Stimulated activated CD8-positive, alpha-beta memory T cell treated with anti-CD3 and anti-CD28 coated beads, Interleukin-4, amount 100 ng/mL, for 24 hours (primary cell): ENCODE measurements at regions not wholly inside any gene's neighbourhood (a gene's known extent, or its start where the extent isn't known, plus 50 kb on each side); places are given as distances from the start of the nearest gene placed in this dataset.
"Not testable (repeated sequence)": the region's sequence is repeated elsewhere in the genome, so short reads cannot be mapped to it uniquely, and the experiment has no call there.

ENCODE experiments used
- DNase-seq: peaks from one replicate; pipeline ENCODE4 v3.0.0-alpha.2; 2020; ENCODE audit warnings: low read depth

DNA sequence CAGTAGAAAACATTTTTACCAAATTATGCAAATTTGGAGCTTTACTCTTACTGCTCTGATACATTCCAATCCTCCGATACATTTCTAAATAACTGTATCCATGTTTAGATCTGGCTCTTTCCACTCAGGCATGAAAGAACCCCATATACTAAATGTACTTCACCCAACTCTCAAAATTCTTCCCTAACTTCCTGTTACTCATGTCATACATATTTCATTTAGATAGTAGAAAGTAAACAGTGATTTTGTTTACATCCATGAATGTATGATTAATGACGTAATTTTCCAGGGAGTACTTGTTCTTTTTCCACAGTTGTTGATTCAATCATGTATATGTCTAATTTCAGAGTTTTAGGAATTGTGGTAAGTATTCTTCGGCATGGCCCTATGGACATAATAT is 1426.5 kb upstream of the C9orf72 start:
- no peak for DNase-seq

GRCh38 chr9:29001006-29001405 is 1427.7 kb upstream of the C9orf72 start:
- no peak for DNase-seq

DNA sequence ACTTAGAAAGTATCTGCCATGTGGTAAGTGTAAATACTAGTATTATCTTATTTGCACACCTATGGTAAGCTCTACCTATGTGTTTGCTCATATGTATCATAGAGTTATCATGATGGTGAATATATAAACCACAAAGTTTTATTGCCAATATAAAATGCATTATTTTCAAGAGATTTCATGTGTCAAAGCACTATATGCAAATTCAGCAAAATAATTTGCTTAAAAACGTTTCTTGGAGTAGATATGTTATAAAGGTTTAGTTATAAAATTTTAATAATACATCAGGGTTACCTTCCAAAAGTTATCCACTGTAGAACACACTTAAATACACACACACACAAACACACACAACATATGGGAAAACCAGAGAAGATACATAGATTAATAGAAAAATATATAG is 1431.7 kb upstream of the C9orf72 start:
- no peak for DNase-seq

DNA sequence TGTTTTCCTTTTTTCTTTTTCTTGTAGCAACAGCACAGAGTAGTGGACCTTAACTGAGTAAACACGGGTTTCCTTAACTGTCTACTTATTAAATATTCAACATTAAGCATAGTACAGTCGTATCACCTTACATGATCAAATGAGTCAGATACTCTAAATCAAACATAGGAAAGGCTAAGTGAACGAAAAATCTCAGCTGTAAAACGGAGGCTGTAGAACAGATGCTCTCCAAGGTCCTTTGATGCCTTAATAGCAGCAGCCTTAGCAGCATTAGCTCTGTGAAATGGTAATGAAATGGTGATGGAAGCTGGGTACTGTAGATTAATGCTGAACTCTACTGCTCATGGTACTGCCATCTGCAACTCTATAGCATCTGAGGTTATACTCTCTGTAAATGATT is 1433.3 kb upstream of the C9orf72 start:
- no peak for DNase-seq

DNA sequence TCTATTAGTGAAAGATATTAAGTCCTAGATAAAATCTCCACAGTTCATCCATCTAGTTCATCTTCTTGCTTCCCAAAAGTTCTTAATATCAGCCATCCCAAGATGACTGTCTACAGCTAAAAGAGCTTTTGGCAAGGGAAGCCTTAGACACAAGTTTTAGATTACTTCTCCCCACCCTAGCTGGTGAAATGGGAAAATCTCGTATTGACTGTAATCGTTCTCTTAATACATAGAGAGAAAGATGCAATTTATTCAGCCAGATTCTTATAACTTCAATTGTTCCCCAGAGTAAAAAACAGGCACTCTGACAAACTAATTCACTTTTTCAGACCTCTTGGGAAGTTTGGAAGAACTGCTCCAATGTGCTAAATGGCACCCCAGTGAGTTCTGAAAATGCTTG is 1439.6 kb upstream of the C9orf72 start:
- DNase-seq = no peak

DNA sequence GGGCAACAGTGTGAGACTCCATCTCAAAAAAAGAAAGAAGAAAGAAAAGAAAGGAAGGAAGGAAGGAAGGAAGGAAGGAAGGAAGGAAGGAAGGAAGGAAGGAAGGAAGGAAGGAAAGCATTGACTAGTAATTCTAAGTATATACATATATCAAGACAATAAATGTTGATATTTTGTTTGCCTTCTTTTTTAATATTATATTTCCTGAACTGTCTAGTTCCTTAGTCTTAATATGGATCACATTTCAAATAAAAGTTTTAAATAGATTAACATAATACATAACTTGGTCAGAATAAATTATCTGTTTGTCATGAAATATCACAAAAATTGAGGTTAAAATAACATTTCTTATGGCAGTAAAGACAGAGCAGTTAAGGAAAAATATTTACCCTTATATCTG is 1448.4 kb upstream of the C9orf72 start:
- no peak for DNase-seq

- DNase-seq = no peak
Observed at GRCh38 chr9:29038332-29038731, 1465.1 kb upstream of the C9orf72 start.

GRCh38 chr9:29039258-29039657 is 1466.0 kb upstream of the C9orf72 start:
- no peak for DNase-seq

DNA sequence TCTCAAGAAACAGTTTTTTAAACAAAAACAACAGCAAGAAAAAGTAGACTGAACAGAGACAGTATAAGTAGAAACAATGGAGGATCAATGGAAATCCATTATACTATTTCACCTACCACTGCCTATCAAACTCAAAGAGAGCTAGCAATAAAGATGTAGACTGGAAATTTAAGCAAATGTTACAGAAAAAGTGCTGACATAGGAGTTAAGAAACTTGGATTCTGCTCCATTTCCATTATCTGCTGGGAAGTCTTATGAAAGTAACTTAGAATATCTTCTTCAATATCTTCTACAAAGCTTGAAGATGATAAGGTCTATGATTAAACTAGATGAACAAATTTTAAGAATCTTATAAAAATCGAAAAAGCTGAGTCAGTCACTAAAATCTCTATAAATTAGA is 1469.8 kb upstream of the C9orf72 start:
- no peak for DNase-seq

DNA sequence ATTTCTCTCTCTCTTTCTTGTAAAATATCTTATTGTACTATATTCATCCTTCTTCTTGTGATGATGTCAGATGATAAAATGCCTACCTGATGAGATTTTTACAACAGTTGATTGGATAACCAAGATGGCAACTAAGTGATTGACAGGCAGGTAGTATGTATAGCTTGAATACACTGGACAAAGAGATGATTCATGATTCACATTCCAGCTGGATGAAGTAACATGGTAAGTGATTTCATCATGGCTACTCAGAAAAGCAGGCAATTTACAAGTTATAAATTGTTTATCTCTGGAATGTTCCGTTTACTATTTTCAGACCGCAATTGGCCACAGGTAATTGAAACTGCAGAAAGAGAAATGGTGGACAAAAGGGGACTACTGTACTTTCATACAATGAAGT is 1471.7 kb upstream of the C9orf72 start:
- DNase-seq = no peak

- no peak for DNase-seq
Observed at GRCh38 chr9:29060041-29060440, 1486.8 kb upstream of the C9orf72 start.

DNA sequence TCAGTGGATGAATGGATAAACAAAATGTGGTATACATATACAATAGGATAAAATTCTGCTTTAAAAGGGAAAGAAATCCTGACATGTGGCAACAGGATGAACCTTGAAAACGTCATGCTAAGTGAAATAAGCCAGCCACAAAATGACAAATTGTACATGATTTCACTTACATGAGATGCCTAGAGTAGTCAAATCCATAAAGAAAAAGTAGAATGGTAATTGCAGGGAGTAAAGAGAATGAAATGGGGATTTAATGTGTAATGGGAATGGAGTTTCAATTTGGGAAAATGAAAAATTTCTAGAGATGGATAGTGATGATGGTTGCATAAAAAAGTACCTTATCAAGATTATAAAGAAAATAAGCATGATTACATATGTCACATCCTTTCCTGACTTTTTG is 1489.2 kb upstream of the C9orf72 start:
- no peak for DNase-seq

- no peak for DNase-seq
Observed at GRCh38 chr9:29063031-29063430, 1489.8 kb upstream of the C9orf72 start.

- no peak for DNase-seq
Observed at GRCh38 chr9:29066141-29066640, 1492.9 kb upstream of the C9orf72 start.

DNA sequence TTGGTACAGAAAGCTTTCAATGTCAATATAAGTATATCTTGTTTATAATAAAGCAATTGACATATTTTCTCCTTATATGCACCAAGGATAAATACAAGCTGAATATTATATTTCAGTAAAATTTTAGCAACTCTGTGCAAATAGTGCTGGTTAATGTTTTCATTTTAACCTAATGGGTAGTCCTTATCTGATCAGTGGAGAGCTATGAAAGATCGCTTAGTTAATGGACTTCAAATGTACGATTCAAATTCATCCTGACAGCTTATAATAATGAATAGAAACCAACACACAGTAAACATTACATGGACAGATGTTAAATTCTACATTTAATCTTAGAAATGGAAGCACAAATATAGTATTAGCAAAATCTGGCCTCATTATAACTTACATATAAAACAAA is 1495.2 kb upstream of the C9orf72 start:
- DNase-seq = no peak

DNA sequence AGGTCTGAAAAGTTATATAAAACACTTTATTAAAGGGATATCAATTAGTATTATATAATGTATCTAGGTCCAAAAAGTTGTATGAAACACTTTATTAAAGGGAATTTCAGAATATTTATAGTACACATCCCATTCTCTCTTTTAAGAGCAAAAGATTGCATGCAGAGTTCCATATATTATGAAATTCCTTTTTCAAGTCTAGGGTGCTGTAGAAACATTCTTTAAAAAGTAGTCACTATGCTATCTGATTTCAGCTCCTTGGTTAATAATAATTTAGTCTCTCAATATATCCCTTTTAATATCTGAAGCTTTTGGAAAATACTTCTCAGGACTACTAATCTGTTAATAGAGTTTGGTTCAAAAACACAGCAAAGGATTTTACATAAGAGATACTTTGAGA is 1496.1 kb upstream of the C9orf72 start:
- DNase-seq = no peak

- DNase-seq = no peak
Observed at GRCh38 chr9:29078063-29078666, 1504.9 kb upstream of the C9orf72 start.

DNA sequence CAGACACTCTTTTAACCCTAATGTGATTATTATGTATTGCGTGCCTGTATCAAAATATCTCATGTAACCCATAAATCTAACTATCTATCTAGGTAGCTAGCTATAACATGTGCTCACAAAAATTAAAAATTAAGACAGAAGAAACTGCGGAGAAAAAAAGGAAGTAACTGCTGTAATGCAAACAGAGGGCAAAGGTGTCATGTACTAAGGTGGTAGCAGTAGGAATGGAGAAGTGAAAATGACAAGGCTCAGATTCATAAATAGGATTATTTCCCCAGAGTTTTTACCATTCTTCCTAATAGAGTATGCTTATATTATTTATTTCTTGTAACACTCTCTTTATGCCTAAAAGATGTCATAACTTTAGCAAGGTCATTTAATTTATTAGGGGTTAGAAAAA is 1527.5 kb upstream of the C9orf72 start:
- DNase-seq = no peak

GRCh38 chr9:29104166-29104565 is 1530.9 kb upstream of the C9orf72 start:
- not testable (repeated sequence) for DNase-seq

GRCh38 chr9:29118555-29118954 is 1545.3 kb upstream of the C9orf72 start:
- DNase-seq = no peak

GRCh38 chr9:29126783-29127182 is 1553.5 kb upstream of the C9orf72 start:
- DNase-seq = no peak

GRCh38 chr9:29129763-29130162 is 1556.5 kb upstream of the C9orf72 start:
- DNase-seq = no peak

GRCh38 chr9:29144476-29144875 is 1571.2 kb upstream of the C9orf72 start:
- DNase-seq = no peak

DNA sequence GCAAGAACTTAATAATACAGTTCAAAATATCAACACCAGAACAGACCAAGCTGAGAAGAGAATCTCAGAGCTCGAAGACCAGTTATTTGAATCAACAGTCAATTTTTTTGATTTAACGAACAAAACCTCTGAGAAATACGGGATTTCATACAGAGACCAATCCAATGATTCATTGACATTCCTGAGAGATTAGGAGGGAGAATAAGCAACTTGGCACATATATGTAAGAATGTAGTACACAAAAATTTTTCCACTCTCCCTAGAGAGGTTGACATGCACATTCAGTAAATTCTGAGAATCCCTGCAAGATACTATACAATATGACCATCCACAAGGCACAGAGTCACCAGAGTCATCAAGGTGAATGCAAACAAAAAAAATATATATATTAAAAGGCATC is 1577.3 kb upstream of the C9orf72 start:
- DNase-seq = no peak
